ENCODE measurements at regions not wholly inside any gene's neighbourhood (a gene's known extent, or its start where the extent isn't known, plus 50 kb on each side); places are given as distances from the start of the nearest gene placed in this dataset.

DNA sequence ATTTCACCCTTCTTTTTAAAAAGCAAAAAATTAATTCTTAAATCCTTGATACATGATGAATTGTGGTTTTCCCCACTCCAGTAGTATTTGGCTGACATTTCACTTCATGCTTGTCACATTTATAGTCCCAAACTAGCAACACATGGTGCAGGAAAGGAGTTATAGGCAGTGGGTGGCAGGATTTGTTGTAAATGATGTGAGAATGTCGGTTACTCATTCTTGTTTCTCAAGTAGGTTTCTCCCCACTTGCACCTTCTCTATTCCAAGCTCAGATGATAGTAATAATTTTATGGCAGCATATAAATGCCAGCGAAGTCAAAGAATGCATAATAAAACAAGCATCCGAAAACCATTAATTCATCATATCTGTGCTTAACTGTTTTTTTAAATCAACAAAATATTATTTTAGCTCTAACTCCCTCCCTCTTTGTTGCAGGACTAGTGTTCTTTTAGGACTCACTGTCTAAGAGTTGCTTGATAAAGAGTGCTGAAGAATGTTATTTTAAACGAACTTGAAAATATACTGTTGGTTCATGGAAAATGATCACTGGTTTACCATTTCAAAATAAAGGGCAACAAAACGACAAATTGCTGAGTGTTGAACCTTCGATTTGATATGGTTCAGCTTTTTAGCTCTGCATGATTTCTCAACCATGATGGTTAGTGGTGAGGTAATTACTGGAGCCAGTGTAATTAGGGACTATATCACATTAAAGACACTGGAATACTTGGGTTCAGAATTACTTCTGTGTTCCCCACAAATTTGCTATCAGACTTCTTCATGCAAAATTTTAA is 88.1 kb upstream of the ADAMTSL1 start:
- Mint-ChIP-seq H3K9me3 (no peaks in the 10 kb centered on the region), H3K27ac (no peak overlapping the region), H3K27me3 (peaks cover 3% of the 10 kb centered on the region), H3K4me3 (no peak overlapping the region), H3K4me1 (ENCODE audit: low read depth) (no peaks in the 10 kb centered on the region), H3K36me3 (ENCODE audit: low read depth) (no peaks in the 10 kb centered on the region)

DNA sequence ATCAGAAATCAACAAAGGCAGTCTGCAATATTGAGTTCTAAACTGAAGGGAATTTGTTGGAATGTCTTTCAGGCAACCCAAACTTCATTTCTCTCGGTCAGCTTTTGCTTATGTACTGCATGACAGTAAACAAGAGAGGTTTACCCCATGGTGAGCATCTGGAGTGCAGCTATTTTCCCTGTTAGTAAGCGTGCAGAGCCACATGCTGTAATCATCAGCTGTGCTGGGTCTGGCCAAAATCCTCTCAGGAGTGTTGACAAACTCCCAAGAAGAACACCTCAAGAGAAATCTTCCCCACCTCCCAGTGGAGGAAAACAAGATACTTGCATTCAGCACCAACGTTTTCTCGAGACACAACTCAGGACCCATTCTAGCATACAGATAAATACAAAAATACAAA is 83.6 kb upstream of the ADAMTSL1 start:
- Mint-ChIP-seq H3K4me3 (no peak overlapping the region), H3K4me1 (ENCODE audit: low read depth) (no peaks in the 10 kb centered on the region)

DNA sequence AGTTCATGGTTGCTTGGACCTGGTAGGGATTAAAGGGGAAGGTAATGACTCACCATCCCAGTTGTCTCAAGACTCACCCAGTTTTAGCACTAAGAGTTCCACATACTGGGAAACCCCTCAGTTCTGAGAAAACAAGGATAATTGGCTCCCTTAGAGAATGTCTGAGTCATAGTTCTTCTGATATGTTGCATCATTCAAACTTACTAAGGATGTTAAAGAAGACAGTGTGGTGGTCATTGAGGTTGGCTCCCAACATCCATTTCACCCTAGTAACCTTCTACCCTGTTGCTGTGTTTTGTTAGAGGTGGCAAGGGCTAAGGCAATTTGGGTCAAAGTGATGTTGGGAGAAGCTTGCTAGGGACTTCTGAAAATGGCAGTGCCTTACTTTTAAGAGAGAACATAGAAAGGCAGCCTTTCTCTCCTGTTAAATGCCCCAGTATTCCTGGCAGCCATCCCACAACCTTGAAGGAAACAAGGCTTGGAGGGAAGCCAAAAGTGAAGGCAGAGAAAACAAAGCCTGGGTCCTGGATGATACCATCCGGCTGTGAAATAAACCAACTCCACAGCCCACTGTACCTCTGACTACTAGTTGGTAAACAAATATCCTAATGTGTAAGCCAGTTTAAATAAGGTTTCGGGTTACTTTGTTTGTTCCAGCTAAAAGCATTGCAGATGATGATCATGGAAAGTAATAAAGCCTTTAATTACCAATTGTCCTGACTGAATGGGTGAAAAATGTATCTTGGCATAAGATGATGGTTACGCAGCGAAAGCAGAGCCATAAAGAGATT is 80.4 kb upstream of the ADAMTSL1 start:
- H3K27me3 Mint-ChIP-seq: no peaks in the 10 kb centered on the region
- H3K27ac Mint-ChIP-seq: no peak overlapping the region
- no peaks in the 10 kb centered on the region for H3K36me3 Mint-ChIP-seq (ENCODE audit: low read depth)
- no peaks in the 10 kb centered on the region for H3K4me1 Mint-ChIP-seq (ENCODE audit: low read depth)
- no peak overlapping the region for H3K4me3 Mint-ChIP-seq
- H3K9me3 Mint-ChIP-seq: no peaks in the 10 kb centered on the region

More for the DNA sequence above, 83.6 kb upstream of the ADAMTSL1 start:
- no peaks in the 10 kb centered on the region for H3K36me3 Mint-ChIP-seq (ENCODE audit: low read depth)
- H3K9me3 Mint-ChIP-seq: no peaks in the 10 kb centered on the region
- no peak overlapping the region for H3K27ac Mint-ChIP-seq
- H3K27me3 Mint-ChIP-seq: no peaks in the 10 kb centered on the region

DNA sequence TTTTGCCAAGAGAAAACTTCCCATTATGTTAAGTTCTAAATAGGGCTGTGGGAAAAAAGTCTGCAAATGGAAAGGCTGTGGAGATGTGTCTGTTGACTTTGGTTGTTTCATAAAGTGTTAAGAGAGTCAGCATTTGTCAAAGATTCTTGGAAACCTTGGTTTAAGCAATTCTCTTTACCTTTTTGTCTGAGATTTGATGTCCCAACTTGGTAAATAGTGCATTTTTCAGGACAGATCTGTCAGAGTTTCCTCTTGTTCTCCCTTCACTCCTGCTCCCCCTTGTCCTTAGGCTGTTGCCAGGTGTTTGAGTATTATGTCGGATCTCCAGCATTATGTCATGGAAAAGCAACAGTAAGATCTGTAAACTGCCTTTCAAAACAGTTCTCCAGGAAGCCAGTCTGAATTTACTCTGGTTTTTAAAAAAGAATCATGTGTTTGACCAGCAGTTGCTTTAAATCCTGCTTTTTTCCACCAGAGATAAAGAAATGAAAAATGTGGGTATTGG is 79.1 kb upstream of the ADAMTSL1 start:
- no peaks in the 10 kb centered on the region for H3K36me3 Mint-ChIP-seq (ENCODE audit: low read depth)
- H3K9me3 Mint-ChIP-seq: no peaks in the 10 kb centered on the region
- no peaks in the 10 kb centered on the region for H3K27me3 Mint-ChIP-seq
- no peaks in the 10 kb centered on the region for H3K4me1 Mint-ChIP-seq (ENCODE audit: low read depth)
- no peak overlapping the region for H3K27ac Mint-ChIP-seq
- H3K4me3 Mint-ChIP-seq: no peak overlapping the region

DNA sequence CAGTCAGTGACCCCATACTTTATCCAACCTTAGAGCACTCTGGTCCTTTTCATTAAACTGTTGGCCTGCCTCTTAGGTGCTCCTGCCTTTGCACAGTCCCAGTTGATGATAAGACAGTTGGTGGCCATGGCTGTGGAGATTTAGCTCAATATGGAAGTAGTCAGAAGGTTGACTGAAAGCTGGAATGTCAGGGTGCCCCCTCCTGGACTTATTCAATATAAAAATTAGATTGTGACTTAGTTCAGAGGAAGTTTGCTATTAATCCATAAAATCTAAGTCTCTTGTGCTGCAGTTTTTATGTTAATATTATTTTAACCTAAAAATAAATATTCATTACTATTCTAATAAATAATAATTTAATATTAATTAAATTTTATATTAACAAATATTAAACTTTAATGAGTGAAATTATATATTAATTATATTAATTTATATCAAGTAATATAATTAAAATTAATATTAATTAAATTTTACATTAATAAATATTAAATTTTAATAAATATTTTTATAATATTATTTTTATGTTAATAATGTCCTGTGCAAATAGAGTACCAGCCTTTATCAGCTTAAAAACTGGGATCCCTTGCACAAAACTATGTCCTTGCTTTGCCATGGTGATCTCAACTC is 77.7 kb upstream of the ADAMTSL1 start:
- Mint-ChIP-seq H3K4me3 (no peak overlapping the region), H3K9me3 (no peaks in the 10 kb centered on the region), H3K36me3 (ENCODE audit: low read depth) (no peaks in the 10 kb centered on the region), H3K27ac (no peak overlapping the region), H3K27me3 (no peaks in the 10 kb centered on the region), H3K4me1 (ENCODE audit: low read depth) (no peaks in the 10 kb centered on the region)

DNA sequence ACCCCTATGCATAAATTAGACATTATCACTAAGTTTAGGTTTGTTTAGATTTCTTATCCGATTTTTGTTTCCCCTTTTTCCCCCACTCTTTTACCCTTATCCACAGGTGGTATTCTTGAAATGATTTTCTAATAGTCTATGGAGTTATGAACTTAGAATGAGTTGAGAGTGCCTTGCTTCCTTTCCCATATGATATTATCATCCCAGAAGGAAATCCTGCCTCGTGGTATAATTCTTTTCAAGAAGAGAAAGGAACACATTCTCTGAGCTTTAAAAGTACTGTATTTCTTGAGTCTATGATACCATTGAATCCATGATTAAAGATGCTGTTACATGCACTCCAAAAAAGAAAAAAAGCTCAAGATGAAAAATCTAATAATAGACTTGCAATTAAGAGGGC is 76.9 kb upstream of the ADAMTSL1 start:
- Mint-ChIP-seq H3K4me3 (no peak overlapping the region), H3K36me3 (ENCODE audit: low read depth) (no peaks in the 10 kb centered on the region), H3K27ac (no peak overlapping the region), H3K4me1 (ENCODE audit: low read depth) (no peaks in the 10 kb centered on the region), H3K9me3 (no peaks in the 10 kb centered on the region), H3K27me3 (no peaks in the 10 kb centered on the region)

DNA sequence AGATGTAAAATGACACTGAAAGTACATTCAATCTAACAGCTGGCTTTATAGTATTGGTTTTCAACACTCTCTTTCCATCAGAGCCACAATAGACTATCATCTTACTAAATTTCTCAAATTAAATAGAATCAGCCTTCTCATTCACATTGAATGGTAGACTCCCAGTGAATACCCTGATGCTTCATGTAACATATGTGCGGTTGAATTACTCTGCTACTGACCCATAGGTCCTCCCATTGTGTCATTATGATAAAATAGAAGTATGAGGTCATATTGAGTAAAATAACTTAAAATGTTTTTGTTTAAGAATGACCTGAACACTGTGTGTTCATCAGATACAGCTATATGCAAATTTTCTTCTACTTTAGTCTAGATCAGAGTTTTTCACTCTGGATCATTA is 75.9 kb upstream of the ADAMTSL1 start:
- no peaks in the 10 kb centered on the region for H3K9me3 Mint-ChIP-seq
- H3K27me3 Mint-ChIP-seq: no peaks in the 10 kb centered on the region
- H3K27ac Mint-ChIP-seq: no peak overlapping the region
- H3K36me3 Mint-ChIP-seq (ENCODE audit: low read depth): no peaks in the 10 kb centered on the region
- no peak overlapping the region for H3K4me3 Mint-ChIP-seq
- H3K4me1 Mint-ChIP-seq (ENCODE audit: low read depth): no peaks in the 10 kb centered on the region

DNA sequence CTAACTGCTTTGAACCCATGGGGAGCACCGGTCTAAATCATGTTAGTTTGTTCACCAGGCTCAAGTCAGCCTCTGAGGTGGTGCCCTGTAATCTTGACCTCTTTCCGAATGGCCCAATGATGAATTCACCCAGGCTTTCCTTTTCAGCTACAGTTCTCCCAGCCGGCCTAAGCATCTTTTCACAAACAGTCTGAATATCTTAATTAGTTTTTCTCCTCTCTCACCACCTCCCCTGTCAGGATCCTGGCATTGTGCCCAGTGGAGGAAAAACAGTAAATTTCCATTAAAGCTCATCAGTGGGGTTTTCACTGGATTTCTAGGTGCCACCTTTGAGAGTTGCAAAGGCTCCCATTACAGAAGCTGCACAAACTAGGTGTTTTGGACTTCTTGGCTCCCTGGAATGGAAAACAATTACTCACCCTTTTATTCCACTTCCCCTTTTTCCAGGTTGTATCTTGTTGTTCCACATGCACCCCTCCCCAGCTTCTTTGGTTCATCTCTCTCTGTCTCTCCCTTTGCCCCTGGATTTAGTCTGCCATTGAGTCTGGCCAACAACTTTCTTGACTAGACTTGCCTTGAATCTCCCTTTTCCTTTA is 69.4 kb upstream of the ADAMTSL1 start:
- H3K36me3 Mint-ChIP-seq (ENCODE audit: low read depth): no peaks in the 10 kb centered on the region

DNA sequence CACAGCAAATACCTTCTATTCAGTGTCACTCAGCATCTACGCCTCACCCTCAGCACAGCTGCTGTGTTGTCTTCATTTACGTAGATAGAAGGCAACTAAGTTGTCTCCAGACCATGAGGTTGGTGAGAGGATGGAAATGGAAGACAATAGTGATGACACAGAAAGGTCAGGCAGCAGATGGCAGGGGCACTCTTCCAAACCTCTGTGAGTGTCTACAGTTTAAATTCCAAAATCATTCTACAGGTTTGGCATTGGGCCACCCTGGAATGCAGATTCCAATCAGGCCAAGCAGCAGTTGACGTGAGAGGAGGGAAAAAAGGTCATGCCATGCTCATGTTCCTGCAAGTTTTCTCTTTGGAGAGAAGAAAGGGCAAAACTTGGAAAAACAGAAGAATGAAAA is 68.7 kb upstream of the ADAMTSL1 start:
- H3K9me3 Mint-ChIP-seq: no peaks in the 10 kb centered on the region
- H3K27ac Mint-ChIP-seq: no peak overlapping the region
- no peaks in the 10 kb centered on the region for H3K36me3 Mint-ChIP-seq (ENCODE audit: low read depth)
- H3K4me1 Mint-ChIP-seq (ENCODE audit: low read depth): no peaks in the 10 kb centered on the region
- peaks cover 7% of the 10 kb centered on the region for H3K27me3 Mint-ChIP-seq
- no peak overlapping the region for H3K4me3 Mint-ChIP-seq

More for the DNA sequence above, 69.4 kb upstream of the ADAMTSL1 start:
- no peaks in the 10 kb centered on the region for H3K9me3 Mint-ChIP-seq
- H3K4me1 Mint-ChIP-seq (ENCODE audit: low read depth): no peaks in the 10 kb centered on the region
- no peak overlapping the region for H3K27ac Mint-ChIP-seq
- H3K27me3 Mint-ChIP-seq: peaks cover 7% of the 10 kb centered on the region
- no peak overlapping the region for H3K4me3 Mint-ChIP-seq

DNA sequence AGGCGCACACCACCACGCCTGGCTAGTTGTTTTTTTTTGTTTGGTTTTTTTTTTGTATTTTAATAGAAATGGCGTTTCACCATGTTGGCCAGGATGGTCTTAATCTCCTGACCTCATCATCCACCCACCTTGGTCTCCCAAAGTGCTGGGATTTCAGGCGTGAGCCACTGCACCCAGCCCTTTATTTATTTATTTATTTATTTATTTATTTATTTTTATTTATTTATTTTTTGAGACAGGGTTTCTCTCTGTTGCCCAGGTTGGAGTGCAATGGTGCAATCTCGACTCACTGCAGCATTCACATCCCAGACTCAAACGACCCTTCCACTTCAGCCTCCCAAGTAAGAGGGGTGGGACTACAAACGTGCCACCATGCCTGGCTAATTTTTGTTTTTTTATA is 63.0 kb upstream of the ADAMTSL1 start:
- H3K27ac Mint-ChIP-seq: no peak overlapping the region
- no peak overlapping the region for H3K4me3 Mint-ChIP-seq
- no peaks in the 10 kb centered on the region for H3K4me1 Mint-ChIP-seq (ENCODE audit: low read depth)
- no peaks in the 10 kb centered on the region for H3K36me3 Mint-ChIP-seq (ENCODE audit: low read depth)
- H3K27me3 Mint-ChIP-seq: no peaks in the 10 kb centered on the region
- H3K9me3 Mint-ChIP-seq: no peaks in the 10 kb centered on the region

DNA sequence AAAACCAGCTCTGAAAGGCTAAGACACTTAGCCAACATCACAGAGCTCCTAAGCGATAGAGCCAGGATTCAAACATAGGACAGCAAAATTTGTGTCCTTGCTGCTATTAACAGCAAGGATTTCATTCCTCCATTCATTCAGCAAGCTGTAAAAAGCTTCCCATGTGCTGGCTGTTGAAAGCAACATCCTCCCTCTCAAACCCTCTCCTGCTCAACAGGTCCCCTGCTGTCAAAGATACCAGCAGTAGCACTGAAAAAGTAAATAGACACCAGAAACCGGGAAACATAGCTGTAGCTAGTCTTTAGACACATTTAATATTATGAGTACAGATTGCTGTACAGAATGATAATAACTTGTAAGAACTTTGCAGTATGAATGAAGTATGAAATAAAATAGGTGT is 52.6 kb upstream of the ADAMTSL1 start:
- Mint-ChIP-seq H3K27ac (no peak overlapping the region), H3K4me3 (no peak overlapping the region), H3K36me3 (ENCODE audit: low read depth) (no peaks in the 10 kb centered on the region), H3K4me1 (ENCODE audit: low read depth) (no peaks in the 10 kb centered on the region), H3K27me3 (no peaks in the 10 kb centered on the region), H3K9me3 (no peaks in the 10 kb centered on the region)

DNA sequence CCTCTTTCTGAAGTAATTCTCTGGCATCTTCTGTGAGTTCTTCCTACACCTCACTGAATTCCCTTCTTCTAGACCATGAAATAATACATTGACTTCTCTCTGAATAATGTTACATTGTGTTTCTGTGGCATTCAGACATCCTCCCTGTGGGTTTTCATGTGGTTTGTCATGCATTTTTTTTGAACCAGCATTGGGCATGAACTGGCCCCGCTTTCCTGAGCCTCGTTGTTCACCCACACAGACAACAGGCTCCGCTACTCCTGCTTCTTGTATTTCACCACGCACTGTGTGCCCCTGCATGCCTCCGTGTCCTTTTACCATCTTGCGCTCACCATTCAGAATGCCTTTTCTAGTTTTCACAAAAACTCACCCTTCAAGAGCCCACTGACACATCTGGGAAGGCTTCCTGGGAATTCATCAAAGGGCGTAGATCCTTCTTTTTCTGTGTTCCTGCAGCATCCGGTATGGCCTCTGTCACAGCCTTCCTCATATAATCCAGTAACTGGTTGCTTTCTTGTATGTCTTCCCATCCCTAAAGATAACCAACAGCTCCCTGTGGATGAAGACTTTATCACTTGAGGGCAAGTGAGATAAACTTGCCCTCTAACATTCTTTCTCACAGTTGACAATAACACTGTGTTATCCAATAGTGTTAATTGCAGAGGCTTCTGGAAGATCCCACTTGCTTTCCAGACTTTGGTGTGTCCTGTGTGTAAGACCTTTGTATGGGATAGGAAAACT is 51.5 kb upstream of the ADAMTSL1 start:
- H3K4me3 Mint-ChIP-seq: no peak overlapping the region
- no peaks in the 10 kb centered on the region for H3K4me1 Mint-ChIP-seq (ENCODE audit: low read depth)
- H3K36me3 Mint-ChIP-seq (ENCODE audit: low read depth): no peaks in the 10 kb centered on the region
- H3K9me3 Mint-ChIP-seq: no peaks in the 10 kb centered on the region
- H3K27me3 Mint-ChIP-seq: no peaks in the 10 kb centered on the region
- no peak overlapping the region for H3K27ac Mint-ChIP-seq

DNA sequence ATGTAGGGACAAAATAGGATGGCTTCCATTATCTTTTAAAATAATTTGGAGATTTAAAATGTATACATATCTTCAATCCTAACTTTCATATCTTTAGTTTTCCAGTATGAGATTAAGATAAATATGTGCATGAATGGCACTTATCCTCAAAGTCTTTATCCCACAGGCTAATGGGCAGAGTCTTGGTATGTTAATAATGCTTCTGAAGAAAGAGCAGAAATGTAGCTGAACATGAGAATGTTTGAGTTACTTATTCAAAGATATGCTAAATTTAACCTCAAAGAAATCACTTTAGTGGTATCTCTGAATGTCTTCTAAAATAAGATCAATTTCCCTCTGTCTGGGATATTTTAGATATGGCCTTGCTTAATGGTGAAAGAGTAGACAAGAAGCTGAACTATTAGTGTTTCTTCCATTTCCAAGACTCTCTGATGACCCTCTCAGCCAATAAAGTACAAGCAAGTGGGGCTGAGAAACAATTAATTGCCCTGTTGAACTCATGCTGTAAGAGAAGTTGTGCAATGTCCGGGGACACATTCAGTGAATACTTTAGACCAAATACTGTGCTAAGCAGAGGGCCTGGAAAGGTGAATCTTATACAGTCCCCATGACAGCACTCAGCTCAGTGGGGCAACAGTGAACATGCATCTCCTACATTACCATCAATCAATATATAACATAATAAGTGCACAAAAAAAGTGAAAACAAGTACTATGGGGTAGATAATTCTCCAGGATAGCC is 50.0 kb upstream of the ADAMTSL1 start:
- Mint-ChIP-seq H3K9me3 (no peaks in the 10 kb centered on the region), H3K27ac (no peak overlapping the region), H3K36me3 (ENCODE audit: low read depth) (no peaks in the 10 kb centered on the region), H3K4me1 (ENCODE audit: low read depth) (no peaks in the 10 kb centered on the region), H3K27me3 (no peaks in the 10 kb centered on the region), H3K4me3 (no peak overlapping the region)

All from stimulated activated naive CD8-positive, alpha-beta T cell treated with anti-CD3 and anti-CD28 coated beads, Interleukin-15, Interleukin-2, amounts not matched to agents 100 ng/mL and 50 ng/mL, for 24 hours (primary cell).